HG02938 (cell line): ENCODE measurements at regions not wholly inside any gene's neighbourhood (a gene's known extent, or its start where the extent isn't known, plus 50 kb on each side); places are given as distances from the start of the nearest gene placed in this dataset.

Source experiments
- ATAC-seq: cut with Tn5 transposase; IDR thresholded peaks from one replicate; pipeline ENCODE4 v1.9.1; 2021; ENCODE audit warnings: mild to moderate bottlenecking, moderate library complexity; ENCODE audit not compliant: unreplicated experiment

DNA sequence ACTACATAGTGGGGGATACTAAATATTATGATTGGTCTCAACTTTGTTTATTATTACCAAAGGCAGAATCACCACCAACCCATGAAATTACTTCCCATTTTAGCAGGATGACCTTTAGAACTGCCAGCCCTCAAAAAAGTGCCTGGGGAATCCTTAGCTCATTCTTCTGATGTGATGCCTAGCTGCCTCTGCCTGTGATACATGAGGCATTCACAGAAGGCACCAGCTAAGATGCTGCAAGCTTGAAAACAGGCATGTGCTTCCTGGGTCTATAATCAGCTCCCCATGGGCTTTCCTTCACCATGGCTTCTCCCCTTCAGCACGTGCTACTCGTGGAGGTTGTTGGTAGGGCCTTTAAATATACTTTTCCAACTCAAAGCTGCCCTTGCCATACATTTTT lies 50.4 kb upstream of the ARHGAP20 start:
- no peak for ATAC-seq
